T-cell (primary cell): ENCODE measurements at regions not wholly inside any gene's neighbourhood (a gene's known extent, or its start where the extent isn't known, plus 50 kb on each side); places are given as distances from the start of the nearest gene placed in this dataset.
"Not testable (repeated sequence)": the region's sequence is repeated elsewhere in the genome, so short reads cannot be mapped to it uniquely, and the experiment has no call there.

Source experiments
- ATAC-seq, 4 experiments: fragments of 200-7000 bp in 3 of 4; fragments of 150-1000 bp in 1 of 4; cut with Tn5 transposase; replicated peaks in 1 of 4; 1 replicate in 3 of 4; 2 replicates in 1 of 4; pipeline ENCODE4 v1.10.0; 2021; ENCODE audit warnings: moderate library complexity in 3 of 4, mild to moderate bottlenecking in 2 of 4, moderate number of reproducible peaks in 1 of 4
- CTCF ChIA-PET, 2 donors: fragments of 300-600 bp; sonication (Branson Sonifier 250); formaldehyde crosslinking; loops; one replicate each; lab custom pipeline; 2022; ENCODE audit warnings: antibody characterized with exemption in 2 of 2; lab: Charles Lee
- POLR2A ChIA-PET, 2 donors: fragments of 300-600 bp; sonication (Branson Sonifier 250); formaldehyde crosslinking; loops; one replicate each; lab custom pipeline; 2022; ENCODE audit warnings: antibody characterized with exemption in 2 of 2; lab: Charles Lee
- DNase-seq, 35 experiments: peaks; one replicate each; pipeline versions ENCODE4 v3.0.0 to v3.0.0-alpha.2; 2013 to 2023
- H3K27ac ChIP-seq: one replicate; pipeline ENCODE4 v1.5.1; 2013; ENCODE audit warnings: low read length
- H3K27me3 ChIP-seq, 2 experiments: replicated peaks in 1 of 2; 1 replicate in 1 of 2; 2 replicates in 1 of 2; pipeline versions ENCODE4 v1.6.1 to v1.7.0; 2013; ENCODE audit warnings: low read length in 1 of 2, mixed read lengths in 1 of 2; ENCODE audit not compliant: control insufficient read depth in 2 of 2, insufficient read depth in 2 of 2; ENCODE audit errors: extremely low read depth in 1 of 2
- H3K36me3 ChIP-seq, 2 donors: 1 replicate in 1 of 2; 2 replicates in 1 of 2; pipeline versions ENCODE4 v1.6.1 to v1.7.0; 2013; ENCODE audit warnings: low read length in 1 of 2; ENCODE audit not compliant: control insufficient read depth in 2 of 2, insufficient read depth in 1 of 2; ENCODE audit errors: extremely low read depth in 1 of 2
- H3K4me1 ChIP-seq, 2 experiments: 1 replicate in 1 of 2; 2 replicates in 1 of 2; pipeline versions ENCODE4 v1.6.1 to v1.7.0; 2013; ENCODE audit warnings: low read length in 2 of 2, mixed read lengths in 1 of 2; ENCODE audit not compliant: insufficient read depth in 2 of 2, control insufficient read depth in 1 of 2; ENCODE audit errors: extremely low read depth in 1 of 2
- H3K4me3 ChIP-seq, 2 donors: 1 replicate in 1 of 2; 2 replicates in 1 of 2; pipeline versions ENCODE4 v1.5.1 to v1.7.0; 2013; ENCODE audit warnings: mild to moderate bottlenecking in 2 of 2, low read length in 1 of 2, moderate library complexity in 1 of 2; ENCODE audit not compliant: control insufficient read depth in 1 of 2; ENCODE audit errors: extremely low read depth in 1 of 2
- H3K9me3 ChIP-seq: 2 replicates; pipeline ENCODE4 v1.7.0; 2013
- H3K27ac Mint-ChIP-seq, 2 donors: one replicate each; pipeline ENCODE4 v1.8.0; 2020 to 2021; ENCODE audit warnings: mild to moderate bottlenecking in 2 of 2, mixed read lengths in 2 of 2
- H3K27me3 Mint-ChIP-seq, 2 donors: one replicate each; pipeline ENCODE4 v1.8.0; 2021 to 2022; ENCODE audit warnings: mixed read lengths in 2 of 2
- H3K36me3 Mint-ChIP-seq: one replicate; pipeline ENCODE4 v1.8.0; 2021; ENCODE audit warnings: mixed read lengths
- H3K4me1 Mint-ChIP-seq, 3 donors: one replicate each; pipeline ENCODE4 v1.8.0; 2020 to 2022; ENCODE audit warnings: mixed read lengths in 3 of 3, mild to moderate bottlenecking in 1 of 3
- H3K4me3 Mint-ChIP-seq, 3 donors: one replicate each; pipeline ENCODE4 v1.8.0; 2020 to 2022; ENCODE audit warnings: mild to moderate bottlenecking in 3 of 3, mixed read lengths in 3 of 3, moderate library complexity in 3 of 3
- H3K9me3 Mint-ChIP-seq, 3 donors: one replicate each; pipeline ENCODE4 v1.8.0; 2020 to 2022; ENCODE audit warnings: mixed read lengths in 3 of 3
- WGBS: methylation state at CpG from one replicate; pipeline ENCODE4 v1.1.5; 2013; ENCODE audit warnings: missing lambda C conversion rate; ENCODE audit not compliant: insufficient coverage; 5-methylcytosine and 5-hydroxymethylcytosine counted together

GRCh38 chr12:102289702-102290101, 92.1 kb upstream of the PMCH start:
- H3K27me3 Mint-ChIP-seq, H3K27ac ChIP-seq, H3K4me3 ChIP-seq, POLR2A ChIA-PET, H3K27me3 ChIP-seq, H3K36me3 ChIP-seq, H3K4me1 ChIP-seq, ATAC-seq, H3K4me3 Mint-ChIP-seq, H3K9me3 ChIP-seq, DNase-seq, H3K27ac Mint-ChIP-seq, CTCF ChIA-PET, H3K36me3 Mint-ChIP-seq, H3K4me1 Mint-ChIP-seq: not testable (repeated sequence)
- 95% methylated on average over 2 of the region's 2 CpGs for WGBS
- H3K9me3 Mint-ChIP-seq: peaks cover 6 to 19% (median 7%) of the 10 kb centered on the region in 3 donors

- Mint-ChIP-seq H3K27me3 (no peaks in the 10 kb centered on the region), H3K27ac (no peak overlapping the region), H3K4me1 (no peaks in the 10 kb centered on the region), H3K9me3 (peaks cover 0 to 8% (median 8%) of the 10 kb centered on the region in 3 donors), H3K36me3 (no peaks in the 10 kb centered on the region), H3K4me3 (no peak overlapping the region)
- H3K9me3 ChIP-seq: no peaks in the 10 kb centered on the region
- no peaks in the 10 kb centered on the region for H3K27me3 ChIP-seq
- POLR2A ChIA-PET: no interaction called here
- no peak overlapping the region for H3K4me3 ChIP-seq
- no peak overlapping the region for H3K27ac ChIP-seq
- CTCF ChIA-PET: no interaction called here
- H3K4me1 ChIP-seq: no peaks in the 10 kb centered on the region
- H3K36me3 ChIP-seq: no peaks in the 10 kb centered on the region
- no peak for ATAC-seq
- no peak for DNase-seq
- WGBS: no CpG with 5 or more reads among the region's 1 CpG
Measured at GRCh38 chr12:102281231-102281630, 83.6 kb upstream of the PMCH start.

GRCh38 chr12:102255687-102256086, 58.1 kb upstream of the PMCH start:
- H3K27me3 Mint-ChIP-seq, H3K27ac Mint-ChIP-seq, DNase-seq, H3K27me3 ChIP-seq, H3K27ac ChIP-seq, H3K9me3 ChIP-seq, POLR2A ChIA-PET, H3K36me3 Mint-ChIP-seq, H3K4me3 ChIP-seq, H3K36me3 ChIP-seq, H3K4me1 ChIP-seq, H3K4me1 Mint-ChIP-seq, CTCF ChIA-PET, H3K4me3 Mint-ChIP-seq, ATAC-seq: not testable (repeated sequence)
- no CpG with 5 or more reads among the region's 2 CpGs for WGBS
- peaks cover 15 to 18% (median 16%) of the 10 kb centered on the region in 3 donors for H3K9me3 Mint-ChIP-seq

- CTCF ChIA-PET: interaction anchor here in 1 of 2 donors (0.6 kb wide), 1 partner anchor 407 kb away, joined by 3 read pairs; no protein-coding TSS in a partner anchor
- ATAC-seq, H3K4me1 ChIP-seq, POLR2A ChIA-PET, H3K27ac Mint-ChIP-seq, H3K4me3 Mint-ChIP-seq, H3K36me3 Mint-ChIP-seq, H3K9me3 ChIP-seq, H3K27me3 Mint-ChIP-seq, H3K9me3 Mint-ChIP-seq, H3K36me3 ChIP-seq, H3K4me1 Mint-ChIP-seq, H3K27me3 ChIP-seq, DNase-seq, H3K27ac ChIP-seq, H3K4me3 ChIP-seq: not testable (repeated sequence)
- no CpG with 5 or more reads among the region's 11 CpGs for WGBS
Measured at GRCh38 chr12:102251005-102251404, 53.4 kb upstream of the PMCH start.

- CTCF ChIA-PET: interaction anchor here (0.6 kb wide), 2 partner anchors 217 to 286 kb away, joined by 3 to 5 read pairs; no protein-coding TSS in a partner anchor
- no peak for ATAC-seq
- no CpG with 5 or more reads among the region's 2 CpGs for WGBS
Measured at GRCh38 chr12:102249079-102249841, 51.6 kb upstream of the PMCH start.

More at GRCh38 chr12:102249079-102249841, 51.6 kb upstream of the PMCH start:
- POLR2A ChIA-PET: interaction anchor here in 1 of 2 donors (0.6 kb wide), 1 partner anchor 785 kb away, joined by 3 read pairs; no protein-coding TSS in a partner anchor
- Mint-ChIP-seq H3K27me3 (peaks cover 0 to 2% of the 10 kb centered on the region in 2 donors), H3K27ac (no peak overlapping the region), H3K36me3 (no peaks in the 10 kb centered on the region), H3K4me3 (no peak overlapping the region), H3K9me3 (peaks cover 4 to 12% (median 6%) of the 10 kb centered on the region in 3 donors), H3K4me1 (no peaks in the 10 kb centered on the region)
- Histone ChIP-seq H3K27ac (no peak overlapping the region), H3K27me3 (no peaks in the 10 kb centered on the region), H3K4me1 (no peaks in the 10 kb centered on the region), H3K4me3 (no peak overlapping the region), H3K36me3 (no peaks in the 10 kb centered on the region), H3K9me3 (no peaks in the 10 kb centered on the region)
- no peak for DNase-seq
